ENCODE measurements at regions not wholly inside any gene's neighbourhood (a gene's known extent, or its start where the extent isn't known, plus 50 kb on each side); places are given as distances from the start of the nearest gene placed in this dataset.

DNA sequence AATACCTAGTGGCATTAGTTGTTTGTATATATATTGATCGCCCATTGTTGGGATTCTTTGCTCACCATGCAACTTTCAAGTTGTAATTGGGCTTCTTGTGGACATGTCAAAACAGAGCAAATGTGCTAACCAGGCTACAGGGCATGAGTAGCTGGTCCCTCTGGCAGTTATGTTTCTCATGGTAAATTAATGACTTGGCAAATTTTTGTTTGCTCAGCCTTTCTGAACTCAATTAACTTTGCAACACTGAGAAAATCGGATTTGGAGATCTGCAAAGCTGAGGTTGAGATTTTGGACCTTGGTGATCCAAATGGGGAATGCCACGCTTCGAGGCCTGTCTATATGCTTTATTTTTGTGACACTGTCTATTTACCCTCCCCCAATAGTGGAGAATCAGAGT lies 138.5 kb upstream of the PIRT start:
- TF ChIP-seq FOXM1 (IDR thresholded peaks at IDR 0.05; ENCODE audit: borderline replicate concordance) (no peak), BHLHE40 (IDR thresholded peaks at IDR 0.05; ENCODE audit: borderline replicate concordance) (no peak), CTBP1 (IDR thresholded peaks at IDR 0.05; ENCODE audit: borderline replicate concordance) (no peak), FOXK2 (IDR thresholded peaks at IDR 0.05) (no peak), ELF4 (IDR thresholded peaks at IDR 0.05) (no peak), L3MBTL2 (conservative IDR thresholded peaks at IDR 0.05) (no peak), HDGF (IDR thresholded peaks at IDR 0.05; ENCODE audit: borderline replicate concordance) (no peak), SP1 (IDR thresholded peaks at IDR 0.05) (no peak), SUZ12 (IDR thresholded peaks at IDR 0.05) (no peak)
